GM12891 (cell line): ENCODE measurements at regions not wholly inside any gene's neighbourhood (a gene's known extent, or its start where the extent isn't known, plus 50 kb on each side); places are given as distances from the start of the nearest gene placed in this dataset.

Experiments used
- PAX5 ChIP-seq: IDR thresholded peaks from 2 replicates; pipeline ENCODE4 v1.6.1; 2011; ENCODE audit warnings: low read length, moderate library complexity, mild to moderate bottlenecking; ENCODE audit not compliant: insufficient read depth, severe bottlenecking
- POLR2A ChIP-seq: IDR thresholded peaks from 2 replicates; pipeline ENCODE4 v1.6.1; 2011; ENCODE audit warnings: low read depth, low read length, control low read depth
- POLR2AphosphoS5 ChIP-seq: IDR thresholded peaks from 2 replicates; pipeline ENCODE4 v1.6.1; 2011; ENCODE audit warnings: low read depth, low read length, control low read depth
- POU2F2 ChIP-seq: IDR thresholded peaks from 2 replicates; pipeline ENCODE4 v1.6.1; 2011; ENCODE audit warnings: low read depth, mild to moderate bottlenecking, control low read depth, low read length, moderate library complexity
- SPI1 ChIP-seq: IDR thresholded peaks from 2 replicates; pipeline ENCODE4 v1.6.1; 2011; ENCODE audit warnings: low read depth, low read length, control low read depth
- TAF1 ChIP-seq: IDR thresholded peaks from 2 replicates; pipeline ENCODE4 v1.6.1; 2011; ENCODE audit warnings: low read depth, low read length, control low read depth

GRCh38 chr10:47247148-47248059, 52.6 kb upstream of the GDF10 start:
- TF ChIP-seq POLR2A (no peak), TAF1 (no peak), POLR2AphosphoS5 (no peak), POU2F2 (no peak), PAX5 (no peak), SPI1 (no peak)
